GM12875 (cell line): ENCODE measurements at regions not wholly inside any gene's neighbourhood (a gene's known extent, or its start where the extent isn't known, plus 50 kb on each side); places are given as distances from the start of the nearest gene placed in this dataset.

Source experiments
- H3K4me3 ChIP-seq: one replicate; pipeline ENCODE4 v1.5.1; 2011; ENCODE audit warnings: low read depth, low read length, control low read depth
- CTCF ChIP-seq: IDR thresholded peaks from 2 replicates; pipeline ENCODE4 v1.5.1; 2011; ENCODE audit warnings: low read depth, mild to moderate bottlenecking, control low read depth, inconsistent platforms, low read length, moderate library complexity, borderline replicate concordance; ENCODE audit not compliant: insufficient read depth

GRCh38 chr7:125154930-125155329 lies 225.3 kb upstream of the POT1 start:
- H3K4me3 ChIP-seq = no peak overlapping the region
- no peak for TF ChIP-seq CTCF

- no peak for TF ChIP-seq CTCF
- H3K4me3 ChIP-seq = no peak overlapping the region
These were observed 219.5 kb upstream of the POT1 start for GRCh38 chr7:125149151-125149550.

GRCh38 chr7:125147047-125147446 lies 217.4 kb upstream of the POT1 start:
- no peak for TF ChIP-seq CTCF
- no peak overlapping the region for H3K4me3 ChIP-seq

GRCh38 chr7:125136755-125137532 lies 207.3 kb upstream of the POT1 start:
- no peak for TF ChIP-seq CTCF
- H3K4me3 ChIP-seq = no peak overlapping the region

GRCh38 chr7:125136341-125136740 lies 206.7 kb upstream of the POT1 start:
- TF ChIP-seq CTCF = no peak
- no peak overlapping the region for H3K4me3 ChIP-seq

GRCh38 chr7:125130173-125130572 lies 200.5 kb upstream of the POT1 start:
- H3K4me3 ChIP-seq = no peak overlapping the region
- TF ChIP-seq CTCF = no peak

- no peak for TF ChIP-seq CTCF
- no peak overlapping the region for H3K4me3 ChIP-seq
These were observed 197.7 kb upstream of the POT1 start for GRCh38 chr7:125127304-125127703.
